Activated CD8-positive, alpha-beta T cell treated with anti-CD3 and anti-CD28 coated beads for 36 hours (primary cell): ENCODE measurements at regions not wholly inside any gene's neighbourhood (a gene's known extent, or its start where the extent isn't known, plus 50 kb on each side); places are given as distances from the start of the nearest gene placed in this dataset.

ENCODE experiments used
- ATAC-seq: fragments of 200-7000 bp; cut with Tn5 transposase; one replicate; pipeline ENCODE4 v1.10.0; 2021; ENCODE audit warnings: mild to moderate bottlenecking, moderate library complexity
- CTCF ChIA-PET: fragments of 350-600 bp; sonication (Branson Sonifier 250); formaldehyde crosslinking; loops from one replicate; lab custom pipeline; 2021; ENCODE audit warnings: antibody characterized with exemption; lab: Charles Lee
- POLR2A ChIA-PET: fragments of 350-600 bp; sonication (Branson Sonifier 250); formaldehyde crosslinking; loops from one replicate; lab custom pipeline; 2021; ENCODE audit warnings: antibody characterized with exemption; lab: Charles Lee
- DNase-seq: peaks from one replicate; pipeline ENCODE4 v3.0.0-alpha.2; 2020
- H3K27ac Mint-ChIP-seq: one replicate; pipeline ENCODE4 v1.8.0; 2021; ENCODE audit warnings: mild to moderate bottlenecking, mixed read lengths
- H3K27me3 Mint-ChIP-seq: one replicate; pipeline ENCODE4 v1.8.0; 2021; ENCODE audit warnings: mixed read lengths
- H3K36me3 Mint-ChIP-seq: one replicate; pipeline ENCODE4 v1.8.0; 2021; ENCODE audit warnings: low read depth, mixed read lengths
- H3K4me1 Mint-ChIP-seq: one replicate; pipeline ENCODE4 v1.8.0; 2021; ENCODE audit warnings: low read depth, mixed read lengths
- H3K4me3 Mint-ChIP-seq: one replicate; pipeline ENCODE4 v1.8.0; 2021; ENCODE audit warnings: mild to moderate bottlenecking, moderate library complexity, mixed read lengths
- H3K9me3 Mint-ChIP-seq: one replicate; pipeline ENCODE4 v1.8.0; 2021; ENCODE audit warnings: mixed read lengths
- CTCF ChIP-seq: fragments of 200-600 bp; IDR thresholded peaks from one replicate; pipeline ENCODE4 v1.8.0; 2022; ENCODE audit warnings: antibody characterized with exemption, mild to moderate bottlenecking
- intact Hi-C: fragments of 100-400 bp; cut with micrococcal nuclease; formaldehyde crosslinking; loops from one replicate; pipeline ENCODE4 v1.10.0; 2022

GRCh38 chr5:159481751-159482150 lies 151.5 kb upstream of the IL12B start:
- ATAC-seq (no peak), DNase-seq (no peak)
- no peak for TF ChIP-seq CTCF
- intact Hi-C loops: no loop called here
- H3K4me1 Mint-ChIP-seq: peaks cover 7% of the 10 kb centered on the region
- no peak overlapping the region for H3K4me3 Mint-ChIP-seq
- H3K27ac Mint-ChIP-seq: no peak overlapping the region
- peaks cover 4% of the 10 kb centered on the region for H3K9me3 Mint-ChIP-seq
- no peaks in the 10 kb centered on the region for H3K27me3 Mint-ChIP-seq
- ChIA-PET POLR2A (no interaction called here), CTCF (no interaction called here)
- no peaks in the 10 kb centered on the region for H3K36me3 Mint-ChIP-seq

GRCh38 chr5:159486836-159487235 lies 156.5 kb upstream of the IL12B start:
- no peak overlapping the region for H3K4me3 Mint-ChIP-seq
- no peak for TF ChIP-seq CTCF
- H3K36me3 Mint-ChIP-seq: no peaks in the 10 kb centered on the region
- ATAC-seq: no peak
- CTCF ChIA-PET: no interaction called here
- intact Hi-C loops: no loop called here
- no peak overlapping the region for H3K27ac Mint-ChIP-seq
- H3K9me3 Mint-ChIP-seq: no peaks in the 10 kb centered on the region
- no peak for DNase-seq
- no peaks in the 10 kb centered on the region for H3K4me1 Mint-ChIP-seq
- POLR2A ChIA-PET: no interaction called here
- peaks cover 3% of the 10 kb centered on the region for H3K27me3 Mint-ChIP-seq

- H3K27ac Mint-ChIP-seq: no peak overlapping the region
- ATAC-seq: no peak
- no peak for TF ChIP-seq CTCF
- no peaks in the 10 kb centered on the region for H3K36me3 Mint-ChIP-seq
- peaks cover 3% of the 10 kb centered on the region for H3K27me3 Mint-ChIP-seq
- intact Hi-C loops: no loop called here
- CTCF ChIA-PET: interaction anchor here (0.8 kb wide), 1 partner anchor 499 kb away, joined by 3 read pairs; no protein-coding TSS in a partner anchor
- no peaks in the 10 kb centered on the region for H3K4me1 Mint-ChIP-seq
- no peak overlapping the region for H3K4me3 Mint-ChIP-seq
- POLR2A ChIA-PET: interaction anchor here (0.6 kb wide), 1 partner anchor 82 kb away, joined by 3 read pairs; no protein-coding TSS in a partner anchor
- DNase-seq: no peak
- no peaks in the 10 kb centered on the region for H3K9me3 Mint-ChIP-seq
Observed at GRCh38 chr5:159488516-159488915, 158.2 kb upstream of the IL12B start.

GRCh38 chr5:159489779-159490178 lies 159.5 kb upstream of the IL12B start:
- H3K4me1 Mint-ChIP-seq: no peaks in the 10 kb centered on the region
- ChIA-PET CTCF (no interaction called here), POLR2A (no interaction called here)
- H3K27ac Mint-ChIP-seq: no peak overlapping the region
- H3K27me3 Mint-ChIP-seq: peaks cover 6% of the 10 kb centered on the region
- intact Hi-C loops: no loop called here
- H3K9me3 Mint-ChIP-seq: no peaks in the 10 kb centered on the region
- DNase-seq: no peak
- H3K36me3 Mint-ChIP-seq: no peaks in the 10 kb centered on the region
- H3K4me3 Mint-ChIP-seq: no peak overlapping the region
- TF ChIP-seq CTCF: no peak
- no peak for ATAC-seq

- H3K36me3 Mint-ChIP-seq: no peaks in the 10 kb centered on the region
- DNase-seq (no peak), ATAC-seq (no peak)
- no peak for TF ChIP-seq CTCF
- H3K9me3 Mint-ChIP-seq: no peaks in the 10 kb centered on the region
- intact Hi-C loops: no loop called here
- POLR2A ChIA-PET: no interaction called here
- no peaks in the 10 kb centered on the region for H3K4me1 Mint-ChIP-seq
- CTCF ChIA-PET: no interaction called here
- H3K27me3 Mint-ChIP-seq: peaks cover 6% of the 10 kb centered on the region
- H3K4me3 Mint-ChIP-seq: no peak overlapping the region
- H3K27ac Mint-ChIP-seq: no peak overlapping the region
Observed at GRCh38 chr5:159490507-159490906, 160.2 kb upstream of the IL12B start.
